ENCODE measurements at regions not wholly inside any gene's neighbourhood (a gene's known extent, or its start where the extent isn't known, plus 50 kb on each side); places are given as distances from the start of the nearest gene placed in this dataset.

GRCh38 chr4:130172156-130172555, 1076.2 kb downstream of the C4orf33 start:
- H3K27ac Mint-ChIP-seq (ENCODE audit: unreplicated experiment), result no peak overlapping the region
- H3K4me3 Mint-ChIP-seq (ENCODE audit: unreplicated experiment), result no peak overlapping the region
- H3K9me3 Mint-ChIP-seq (ENCODE audit: unreplicated experiment), result no peaks in the 10 kb centered on the region
- TF ChIP-seq CTCF (IDR thresholded peaks at IDR 0.05; ENCODE audit: partially characterized antibody, unreplicated experiment), result no peak
- H3K27me3 Mint-ChIP-seq (ENCODE audit: unreplicated experiment), result no peaks in the 10 kb centered on the region
- no peaks in the 10 kb centered on the region for H3K4me1 Mint-ChIP-seq (ENCODE audit: low read depth, unreplicated experiment)
- no peaks in the 10 kb centered on the region for H3K36me3 Mint-ChIP-seq (ENCODE audit: unreplicated experiment)
- DNase-seq, result no peak

- Mint-ChIP-seq H3K4me3 (ENCODE audit: unreplicated experiment) (no peak overlapping the region), H3K4me1 (ENCODE audit: low read depth, unreplicated experiment) (no peaks in the 10 kb centered on the region), H3K36me3 (ENCODE audit: unreplicated experiment) (no peaks in the 10 kb centered on the region), H3K27me3 (ENCODE audit: unreplicated experiment) (no peaks in the 10 kb centered on the region), H3K9me3 (ENCODE audit: unreplicated experiment) (no peaks in the 10 kb centered on the region), H3K27ac (ENCODE audit: unreplicated experiment) (no peak overlapping the region)
- TF ChIP-seq CTCF (IDR thresholded peaks at IDR 0.05; ENCODE audit: partially characterized antibody, unreplicated experiment), result no peak
- no peak for DNase-seq
These were observed 1082.2 kb downstream of the C4orf33 start for GRCh38 chr4:130178106-130178505.

- Mint-ChIP-seq H3K4me1 (ENCODE audit: low read depth, unreplicated experiment) (no peaks in the 10 kb centered on the region), H3K27me3 (ENCODE audit: unreplicated experiment) (no peaks in the 10 kb centered on the region), H3K36me3 (ENCODE audit: unreplicated experiment) (no peaks in the 10 kb centered on the region), H3K9me3 (ENCODE audit: unreplicated experiment) (no peaks in the 10 kb centered on the region), H3K4me3 (ENCODE audit: unreplicated experiment) (no peak overlapping the region), H3K27ac (ENCODE audit: unreplicated experiment) (no peak overlapping the region)
- TF ChIP-seq CTCF (IDR thresholded peaks at IDR 0.05; ENCODE audit: partially characterized antibody, unreplicated experiment), result no peak
- no peak for DNase-seq
These were observed 1087.1 kb downstream of the C4orf33 start for GRCh38 chr4:130183096-130183495.

GRCh38 chr4:130183766-130184165, 1087.8 kb downstream of the C4orf33 start:
- Mint-ChIP-seq H3K27me3 (ENCODE audit: unreplicated experiment) (no peaks in the 10 kb centered on the region), H3K36me3 (ENCODE audit: unreplicated experiment) (no peaks in the 10 kb centered on the region), H3K4me3 (ENCODE audit: unreplicated experiment) (no peak overlapping the region), H3K4me1 (ENCODE audit: low read depth, unreplicated experiment) (no peaks in the 10 kb centered on the region), H3K27ac (ENCODE audit: unreplicated experiment) (no peak overlapping the region), H3K9me3 (ENCODE audit: unreplicated experiment) (no peaks in the 10 kb centered on the region)
- DNase-seq, result no peak
- TF ChIP-seq CTCF (IDR thresholded peaks at IDR 0.05; ENCODE audit: partially characterized antibody, unreplicated experiment), result no peak

- no peak for DNase-seq
- no peak overlapping the region for H3K27ac Mint-ChIP-seq (ENCODE audit: unreplicated experiment)
- H3K9me3 Mint-ChIP-seq (ENCODE audit: unreplicated experiment), result no peaks in the 10 kb centered on the region
- no peaks in the 10 kb centered on the region for H3K27me3 Mint-ChIP-seq (ENCODE audit: unreplicated experiment)
- no peak overlapping the region for H3K4me3 Mint-ChIP-seq (ENCODE audit: unreplicated experiment)
- TF ChIP-seq CTCF (IDR thresholded peaks at IDR 0.05; ENCODE audit: partially characterized antibody, unreplicated experiment), result no peak
- H3K4me1 Mint-ChIP-seq (ENCODE audit: low read depth, unreplicated experiment), result no peaks in the 10 kb centered on the region
- no peaks in the 10 kb centered on the region for H3K36me3 Mint-ChIP-seq (ENCODE audit: unreplicated experiment)
These were observed 1089.2 kb downstream of the C4orf33 start for GRCh38 chr4:130185123-130185522.

Measured in glutamatergic neuron (in vitro differentiated cells).